HEK293T (cell line): ENCODE measurements at regions not wholly inside any gene's neighbourhood (a gene's known extent, or its start where the extent isn't known, plus 50 kb on each side); places are given as distances from the start of the nearest gene placed in this dataset.

Source experiments
- ARNT ChIP-seq: fragments of 450-650 bp; IDR thresholded peaks from 2 replicates; pipeline ENCODE4 v1.6.1; 2017; ENCODE audit warnings: mild to moderate bottlenecking
- BHLHE40 ChIP-seq: fragments of 450-650 bp; IDR thresholded peaks from 2 replicates; pipeline ENCODE4 v1.6.1; 2016; ENCODE audit warnings: mild to moderate bottlenecking, moderate library complexity, borderline replicate concordance
- CTBP1 ChIP-seq: fragments of 450-650 bp; IDR thresholded peaks from 2 replicates; pipeline ENCODE4 v1.6.1; 2016; ENCODE audit warnings: borderline replicate concordance
- ELF4 ChIP-seq: fragments of 450-650 bp; IDR thresholded peaks from 2 replicates; pipeline ENCODE4 v1.6.1; 2017; ENCODE audit warnings: antibody characterized with exemption
- FOXA1 ChIP-seq: fragments of 450-650 bp; IDR thresholded peaks from 2 replicates; pipeline ENCODE4 v1.6.1; 2016; ENCODE audit warnings: mild to moderate bottlenecking
- FOXK2 ChIP-seq: fragments of 450-650 bp; IDR thresholded peaks from 2 replicates; pipeline ENCODE4 v1.6.1; 2016; ENCODE audit warnings: mild to moderate bottlenecking
- FOXM1 ChIP-seq: fragments of 450-650 bp; IDR thresholded peaks from 2 replicates; pipeline ENCODE4 v1.6.1; 2017; ENCODE audit warnings: mild to moderate bottlenecking, borderline replicate concordance
- HDGF ChIP-seq: fragments of 450-650 bp; IDR thresholded peaks from 2 replicates; pipeline ENCODE4 v1.6.1; 2017; ENCODE audit warnings: antibody characterized with exemption, borderline replicate concordance
- L3MBTL2 ChIP-seq: fragments of 450-650 bp; conservative IDR thresholded peaks from 2 replicates; pipeline ENCODE4 v1.6.1; 2016; ENCODE audit warnings: mild to moderate bottlenecking
- NFRKB ChIP-seq: fragments of 450-650 bp; IDR thresholded peaks from 2 replicates; pipeline ENCODE4 v1.6.1; 2016; ENCODE audit warnings: mild to moderate bottlenecking, moderate library complexity
- SP1 ChIP-seq: fragments of 450-650 bp; IDR thresholded peaks from 2 replicates; pipeline ENCODE4 v1.6.1; 2017
- SUZ12 ChIP-seq: fragments of 450-650 bp; IDR thresholded peaks from 2 replicates; pipeline ENCODE4 v1.6.1; 2016; ENCODE audit warnings: mild to moderate bottlenecking
- TARDBP ChIP-seq: fragments of 450-650 bp; IDR thresholded peaks from 2 replicates; pipeline ENCODE4 v1.6.1; 2016
- ZNF384 ChIP-seq: fragments of 450-650 bp; IDR thresholded peaks from 2 replicates; pipeline ENCODE4 v1.6.1; 2016

GRCh38 chr2:118225666-118226065, 137.4 kb downstream of the INSIG2 start:
- TF ChIP-seq FOXA1 (no peak), FOXM1 (no peak), SUZ12 (no peak), L3MBTL2 (no peak), BHLHE40 (no peak), TARDBP (no peak), FOXK2 (no peak), SP1 (no peak), CTBP1 (no peak), ZNF384 (no peak), NFRKB (no peak), HDGF (no peak), ARNT (no peak), ELF4 (no peak)
